Osteocyte (in vitro differentiated cells): ENCODE measurements at regions not wholly inside any gene's neighbourhood (a gene's known extent, or its start where the extent isn't known, plus 50 kb on each side); places are given as distances from the start of the nearest gene placed in this dataset.

Experiments used
- DNase-seq: peaks from one replicate; pipeline ENCODE4 v3.0.0; 2021; ENCODE audit warnings: mixed read lengths; ENCODE audit not compliant: unreplicated experiment; ENCODE audit errors: extremely low spot score
- H3K27ac Mint-ChIP-seq: one replicate; pipeline ENCODE4 v1.8.0; 2021; ENCODE audit warnings: mild to moderate bottlenecking, mixed read lengths; ENCODE audit not compliant: unreplicated experiment
- H3K27me3 Mint-ChIP-seq: one replicate; pipeline ENCODE4 v1.8.0; 2021; ENCODE audit warnings: mixed read lengths; ENCODE audit not compliant: unreplicated experiment
- H3K36me3 Mint-ChIP-seq: one replicate; pipeline ENCODE4 v1.8.0; 2021; ENCODE audit warnings: mixed read lengths; ENCODE audit not compliant: unreplicated experiment
- H3K4me1 Mint-ChIP-seq: one replicate; pipeline ENCODE4 v1.8.0; 2021; ENCODE audit warnings: mixed read lengths; ENCODE audit not compliant: unreplicated experiment
- H3K4me3 Mint-ChIP-seq: one replicate; pipeline ENCODE4 v1.8.0; 2021; ENCODE audit warnings: mild to moderate bottlenecking, moderate library complexity, mixed read lengths; ENCODE audit not compliant: unreplicated experiment
- H3K9me3 Mint-ChIP-seq: one replicate; pipeline ENCODE4 v1.8.0; 2021; ENCODE audit warnings: mixed read lengths; ENCODE audit not compliant: unreplicated experiment
- TF ChIP-seq, protein P1 (sequence below): fragments of 200-600 bp; sonication (generic); IDR thresholded peaks from 2 replicates; pipeline ENCODE4 v1.5.0; 2021; ENCODE audit warnings: antibody characterized with exemption, mild to moderate bottlenecking, moderate library complexity

DNA sequence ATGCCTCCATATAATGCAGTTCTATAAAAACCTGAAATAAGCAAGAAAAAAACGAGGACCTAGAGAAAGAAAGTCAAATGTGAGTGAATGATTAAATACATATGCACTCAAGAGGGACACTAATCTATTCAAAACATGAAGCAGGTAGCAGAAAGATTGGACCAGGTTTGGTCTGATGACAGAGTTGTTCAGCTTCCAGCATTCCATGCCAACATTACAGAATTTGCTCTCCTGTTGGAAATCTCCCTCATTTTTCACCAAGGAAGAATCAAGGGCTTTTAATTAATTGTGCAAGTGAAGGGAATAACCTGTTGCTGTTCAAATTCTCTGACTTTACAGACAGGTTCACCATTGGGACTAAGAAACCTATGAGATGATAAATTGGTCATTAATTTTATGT, 379.0 kb upstream of the RASGEF1B start:
- Mint-ChIP-seq H3K27me3 (peaks cover 6% of the 10 kb centered on the region), H3K4me1 (no peaks in the 10 kb centered on the region), H3K36me3 (no peaks in the 10 kb centered on the region)

DNA sequence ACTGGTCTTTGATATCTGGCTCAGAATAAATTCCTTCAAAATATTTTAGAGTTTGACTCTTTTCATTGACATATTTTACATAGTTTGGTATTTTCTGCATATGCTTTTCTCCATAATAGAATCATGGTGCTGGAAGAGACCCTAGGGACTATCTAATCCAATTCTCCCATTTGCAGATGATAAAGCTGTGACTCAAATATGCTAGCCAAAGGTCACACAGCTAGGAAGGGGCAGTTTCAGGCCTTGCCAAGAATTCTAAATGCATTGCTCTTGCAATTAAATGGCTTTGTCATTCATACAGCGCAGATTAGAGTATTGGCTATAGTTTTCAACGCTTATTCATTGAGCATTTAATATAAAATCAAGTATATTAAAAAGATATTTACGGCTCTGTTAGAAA, 374.1 kb upstream of the RASGEF1B start:
- Mint-ChIP-seq H3K27me3 (peaks cover 6% of the 10 kb centered on the region), H3K4me1 (no peaks in the 10 kb centered on the region), H3K36me3 (no peaks in the 10 kb centered on the region), H3K4me3 (no peak overlapping the region), H3K27ac (no peak overlapping the region), H3K9me3 (no peaks in the 10 kb centered on the region)
- TF ChIP-seq, protein P1, sequence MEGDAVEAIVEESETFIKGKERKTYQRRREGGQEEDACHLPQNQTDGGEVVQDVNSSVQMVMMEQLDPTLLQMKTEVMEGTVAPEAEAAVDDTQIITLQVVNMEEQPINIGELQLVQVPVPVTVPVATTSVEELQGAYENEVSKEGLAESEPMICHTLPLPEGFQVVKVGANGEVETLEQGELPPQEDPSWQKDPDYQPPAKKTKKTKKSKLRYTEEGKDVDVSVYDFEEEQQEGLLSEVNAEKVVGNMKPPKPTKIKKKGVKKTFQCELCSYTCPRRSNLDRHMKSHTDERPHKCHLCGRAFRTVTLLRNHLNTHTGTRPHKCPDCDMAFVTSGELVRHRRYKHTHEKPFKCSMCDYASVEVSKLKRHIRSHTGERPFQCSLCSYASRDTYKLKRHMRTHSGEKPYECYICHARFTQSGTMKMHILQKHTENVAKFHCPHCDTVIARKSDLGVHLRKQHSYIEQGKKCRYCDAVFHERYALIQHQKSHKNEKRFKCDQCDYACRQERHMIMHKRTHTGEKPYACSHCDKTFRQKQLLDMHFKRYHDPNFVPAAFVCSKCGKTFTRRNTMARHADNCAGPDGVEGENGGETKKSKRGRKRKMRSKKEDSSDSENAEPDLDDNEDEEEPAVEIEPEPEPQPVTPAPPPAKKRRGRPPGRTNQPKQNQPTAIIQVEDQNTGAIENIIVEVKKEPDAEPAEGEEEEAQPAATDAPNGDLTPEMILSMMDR: no peak
- DNase-seq: no peak

More for the DNA sequence above, 379.0 kb upstream of the RASGEF1B start:
- TF ChIP-seq, protein P1: no peak
- Mint-ChIP-seq H3K9me3 (peaks cover 12% of the 10 kb centered on the region), H3K27ac (no peak overlapping the region), H3K4me3 (no peak overlapping the region)
- no peak for DNase-seq

GRCh38 chr4:81845273-81845672, 373.6 kb upstream of the RASGEF1B start:
- H3K27ac Mint-ChIP-seq: no peak overlapping the region
- no peaks in the 10 kb centered on the region for H3K4me1 Mint-ChIP-seq
- TF ChIP-seq, protein P1: no peak
- H3K36me3 Mint-ChIP-seq: no peaks in the 10 kb centered on the region
- H3K27me3 Mint-ChIP-seq: peaks cover 6% of the 10 kb centered on the region
- H3K4me3 Mint-ChIP-seq: no peak overlapping the region
- no peak for DNase-seq
- no peaks in the 10 kb centered on the region for H3K9me3 Mint-ChIP-seq

DNA sequence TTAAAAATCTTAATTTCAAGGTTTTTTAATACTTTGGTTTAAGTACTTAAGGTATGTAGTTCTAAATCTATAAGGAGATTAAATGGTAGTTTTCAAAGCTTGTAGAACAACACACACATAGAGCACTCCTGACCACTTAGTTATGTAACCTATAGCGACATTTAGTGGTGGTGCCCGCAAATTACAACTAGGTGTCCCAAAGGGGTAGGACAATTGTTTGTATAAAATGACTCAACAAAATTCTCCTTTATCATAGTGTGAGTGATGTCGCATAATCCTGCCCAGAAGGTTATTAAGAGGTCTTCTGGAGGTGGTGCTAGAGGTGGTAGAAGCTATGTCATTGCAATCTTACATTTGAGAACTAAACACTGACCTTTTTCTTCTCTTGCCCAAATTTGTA, 373.0 kb upstream of the RASGEF1B start:
- H3K4me1 Mint-ChIP-seq: no peaks in the 10 kb centered on the region
- DNase-seq: no peak
- no peak overlapping the region for H3K27ac Mint-ChIP-seq
- H3K36me3 Mint-ChIP-seq: no peaks in the 10 kb centered on the region
- no peaks in the 10 kb centered on the region for H3K9me3 Mint-ChIP-seq
- TF ChIP-seq, protein P1: peak; percentile 75
- H3K27me3 Mint-ChIP-seq: peaks cover 6% of the 10 kb centered on the region
- H3K4me3 Mint-ChIP-seq: no peak overlapping the region

GRCh38 chr4:81839347-81840042, 367.8 kb upstream of the RASGEF1B start:
- no peak overlapping the region for H3K27ac Mint-ChIP-seq
- DNase-seq: no peak
- no peaks in the 10 kb centered on the region for H3K4me1 Mint-ChIP-seq
- H3K27me3 Mint-ChIP-seq: no peaks in the 10 kb centered on the region
- no peaks in the 10 kb centered on the region for H3K9me3 Mint-ChIP-seq
- TF ChIP-seq, protein P1: no peak
- H3K36me3 Mint-ChIP-seq: no peaks in the 10 kb centered on the region
- H3K4me3 Mint-ChIP-seq: no peak overlapping the region
